NCI-H82 treated with DMSO at 0.1 percent for 48 hours (cell line): ENCODE measurements at regions not wholly inside any gene's neighbourhood (a gene's known extent, or its start where the extent isn't known, plus 50 kb on each side); places are given as distances from the start of the nearest gene placed in this dataset.
"Not testable (repeated sequence)": the region's sequence is repeated elsewhere in the genome, so short reads cannot be mapped to it uniquely, and the experiment has no call there.

Experiments used
- DNase-seq: peaks from one replicate; lab custom pipeline; 2025; ENCODE audit not compliant: unreplicated experiment; lab: John Stamatoyannopoulos, UW

GRCh38 chr2:107430006-107430405 is 396.7 kb upstream of the RGPD4 start:
- no peak for DNase-seq

- no peak for DNase-seq
Observed at GRCh38 chr2:107430596-107431266, 396.0 kb upstream of the RGPD4 start.

DNA sequence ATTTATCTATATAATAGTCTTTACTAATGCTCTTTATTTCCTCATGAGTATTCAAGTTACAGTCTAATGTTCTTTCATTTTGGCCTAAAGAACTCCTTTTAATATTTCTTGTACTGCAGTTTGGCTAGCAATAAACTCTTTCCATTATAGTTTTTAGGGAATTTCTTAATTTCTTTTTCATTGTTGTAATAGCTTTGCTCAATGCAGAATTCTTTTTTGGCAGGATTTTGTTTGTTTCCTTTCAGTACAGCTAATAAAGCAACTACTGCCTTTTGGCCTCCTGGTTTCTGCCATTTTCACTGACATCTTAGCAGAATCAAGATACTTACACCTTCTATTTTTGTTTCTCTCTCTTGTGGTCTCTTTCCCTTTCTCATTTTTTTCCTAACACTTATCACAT is 390.4 kb upstream of the RGPD4 start:
- DNase-seq, result no peak

- no peak for DNase-seq
Observed at GRCh38 chr2:107437265-107437664, 389.4 kb upstream of the RGPD4 start.

- no peak for DNase-seq
Observed at GRCh38 chr2:107437807-107438206, 388.9 kb upstream of the RGPD4 start.

DNA sequence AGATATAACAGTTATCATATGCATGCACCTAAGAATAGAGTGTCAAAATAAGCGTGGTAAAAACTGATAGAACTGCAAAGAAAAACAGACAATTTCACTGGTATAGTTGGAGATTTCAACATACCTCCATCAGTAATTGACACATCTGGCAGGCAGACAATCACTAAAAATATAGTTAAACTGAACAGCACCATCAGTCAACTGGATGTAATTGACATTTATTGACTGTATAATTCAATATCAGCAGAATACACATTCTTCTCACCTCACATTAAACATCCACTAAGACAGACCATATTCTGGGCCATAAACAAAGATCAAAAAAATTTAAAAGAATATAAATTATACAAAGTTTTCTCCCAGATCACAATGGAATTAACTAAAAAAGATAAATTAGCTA is 378.5 kb upstream of the RGPD4 start:
- no peak for DNase-seq

GRCh38 chr2:107461301-107461700 is 365.4 kb upstream of the RGPD4 start:
- no peak for DNase-seq

- no peak for DNase-seq
Observed at GRCh38 chr2:107462181-107462580, 364.5 kb upstream of the RGPD4 start.

GRCh38 chr2:107466241-107466640 is 360.5 kb upstream of the RGPD4 start:
- no peak for DNase-seq

- DNase-seq, result no peak
Observed at GRCh38 chr2:107466984-107467773, 359.5 kb upstream of the RGPD4 start.

GRCh38 chr2:107469437-107469995 is 357.2 kb upstream of the RGPD4 start:
- DNase-seq, result no peak

- DNase-seq, result no peak
Observed at GRCh38 chr2:107473150-107473549, 353.5 kb upstream of the RGPD4 start.

GRCh38 chr2:107475859-107476258 is 350.8 kb upstream of the RGPD4 start:
- DNase-seq, result peak; percentile 12

GRCh38 chr2:107502539-107502938 is 324.2 kb upstream of the RGPD4 start:
- no peak for DNase-seq

DNA sequence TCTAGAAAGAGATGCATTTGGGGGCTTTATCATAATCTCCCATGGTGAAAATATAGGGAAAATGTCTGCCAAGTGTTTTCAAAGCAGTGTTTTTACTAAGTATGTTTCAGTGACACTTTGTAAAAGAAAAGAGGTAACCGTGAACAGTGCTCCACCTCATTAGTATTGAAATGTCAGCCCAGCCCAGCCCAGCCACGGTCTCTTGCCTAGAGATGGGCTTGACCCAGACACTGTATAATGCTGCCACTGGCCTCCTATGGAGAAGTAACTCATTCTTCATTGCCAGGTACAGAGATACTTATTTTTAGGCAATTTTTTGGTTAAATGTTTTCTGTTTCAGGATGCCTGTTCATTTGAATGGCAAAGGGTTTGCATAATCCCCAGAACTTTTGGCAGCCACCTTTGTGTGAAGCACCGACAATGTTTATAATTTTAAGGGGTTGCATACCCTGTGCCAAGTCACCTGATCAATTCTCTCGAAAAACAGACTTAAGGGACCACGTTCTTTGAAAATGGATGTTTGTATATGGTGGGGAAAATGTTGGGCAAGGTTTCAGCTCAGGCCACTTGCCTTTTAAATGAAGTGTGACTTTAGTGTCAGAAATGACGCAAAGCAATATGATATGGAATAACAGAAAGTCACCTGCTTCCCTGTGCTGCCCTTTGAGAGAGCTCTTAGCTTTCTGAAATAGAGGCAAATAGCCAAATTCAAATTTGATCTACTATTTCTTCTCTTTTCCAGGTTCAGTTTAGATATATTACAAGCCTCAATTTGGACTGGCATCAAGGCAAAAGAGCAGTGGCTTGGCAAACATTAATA is 314.5 kb upstream of the RGPD4 start:
- DNase-seq, result no peak

DNA sequence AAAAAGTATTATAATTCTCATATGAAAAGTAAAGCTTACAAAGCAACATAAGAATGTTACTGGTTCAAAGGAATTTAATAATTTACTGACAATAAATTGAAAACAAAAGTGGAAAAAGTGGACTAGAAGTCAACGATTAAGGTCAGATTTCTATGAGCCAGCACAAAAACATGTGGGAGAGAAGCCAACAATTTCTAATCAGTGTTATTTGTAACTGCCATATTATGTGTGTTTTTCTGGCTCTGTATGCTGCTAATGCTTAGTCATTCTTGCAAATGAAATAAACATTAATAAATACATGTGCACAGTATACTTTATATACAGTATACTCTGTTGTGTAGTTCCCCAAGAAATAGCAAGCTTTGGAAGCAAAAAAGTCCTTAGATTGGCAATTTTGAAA is 301.3 kb upstream of the RGPD4 start:
- no peak for DNase-seq

- DNase-seq, result peak; percentile 99
Observed at GRCh38 chr2:107529146-107529545, 297.5 kb upstream of the RGPD4 start.

- DNase-seq, result peak; percentile 56
Observed at GRCh38 chr2:107530046-107530445, 296.6 kb upstream of the RGPD4 start.

- no peak for DNase-seq
Observed at GRCh38 chr2:107534926-107535325, 291.8 kb upstream of the RGPD4 start.

DNA sequence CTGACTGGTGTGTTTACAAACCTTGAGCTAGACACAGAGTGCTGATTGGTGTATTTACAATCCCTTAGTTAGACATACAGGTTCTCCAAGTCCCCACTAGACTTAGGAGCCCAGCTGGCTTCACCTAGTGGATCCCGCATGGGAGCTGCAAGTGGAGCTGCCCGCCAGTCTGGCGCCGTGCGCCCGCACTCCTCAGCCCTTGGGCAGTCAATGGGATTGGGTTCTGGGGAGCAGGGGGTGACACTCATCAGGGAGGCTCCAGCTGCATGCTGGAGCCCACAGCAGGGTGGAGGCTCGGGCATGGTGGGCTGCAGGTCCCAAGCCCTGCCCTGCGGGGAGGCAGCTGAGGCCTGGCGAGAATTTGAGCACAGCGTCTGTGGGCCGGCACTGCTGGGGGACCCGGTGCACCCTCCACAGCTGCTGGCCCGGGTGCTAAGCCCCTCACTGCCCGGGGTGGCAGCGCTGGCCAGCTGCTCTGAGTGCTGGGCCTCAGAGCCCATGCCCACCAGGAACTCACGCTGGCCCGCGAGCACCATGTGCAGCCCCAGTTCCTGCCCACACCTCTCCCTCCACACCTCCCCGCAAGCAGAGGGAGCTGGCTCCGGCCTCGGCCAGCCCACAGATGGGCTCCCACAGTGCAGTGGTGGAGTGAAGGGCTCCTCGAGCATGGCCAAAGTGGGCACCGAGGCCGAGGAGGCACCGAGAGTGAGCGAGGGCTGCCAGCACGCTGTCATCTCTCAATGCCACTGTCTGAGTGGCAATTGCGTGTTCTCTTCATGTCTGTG is 290.6 kb upstream of the RGPD4 start:
- not testable (repeated sequence) for DNase-seq

DNA sequence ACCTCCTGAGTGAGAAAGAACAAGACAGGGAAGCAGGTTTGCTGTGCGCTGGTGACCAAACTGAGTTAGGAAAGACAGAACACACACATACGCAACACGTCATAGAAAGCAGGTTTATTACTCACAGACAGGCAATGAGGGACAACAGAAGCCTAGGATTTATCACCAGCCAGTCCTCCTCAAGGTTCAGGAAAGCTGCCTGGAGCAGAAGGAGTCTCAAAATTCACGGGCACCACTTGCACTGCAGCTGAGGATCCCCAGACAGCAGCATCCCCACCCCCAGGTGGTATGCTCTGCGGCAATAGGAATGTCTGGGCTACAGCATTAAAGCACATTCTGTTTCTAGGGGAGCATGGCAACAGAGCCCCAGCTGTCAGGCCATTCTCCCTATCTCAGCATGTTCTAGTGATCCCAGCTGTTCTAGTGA is 284.4 kb upstream of the RGPD4 start:
- DNase-seq, result no peak
